A673 (cell line): ENCODE measurements at regions not wholly inside any gene's neighbourhood (a gene's known extent, or its start where the extent isn't known, plus 50 kb on each side); places are given as distances from the start of the nearest gene placed in this dataset.

ENCODE experiments used
- BruUV-seq: library from RNA; stranded (reverse); fragments of 400-500 nt; replicated peaks from 2 replicates; lab custom pipeline; 2021; lab: Mats Ljungman, UMichigan
- CTCF ChIA-PET: fragments of 300-600 bp; sonication (Branson Sonifier 250); formaldehyde crosslinking; loops from one replicate; lab custom pipeline; 2022; ENCODE audit warnings: antibody characterized with exemption; lab: Charles Lee
- POLR2A ChIA-PET: fragments of 300-600 bp; sonication (Branson Sonifier 250); formaldehyde crosslinking; loops from one replicate; lab custom pipeline; 2022; ENCODE audit warnings: antibody characterized with exemption; ENCODE audit not compliant: low non-redundant PET; lab: Charles Lee
- DNase-seq: peaks from one replicate; pipeline ENCODE4 v3.0.0-alpha.2; 2015; ENCODE audit warnings: low spot score
- H3K27ac ChIP-seq: fragments of 200-600 bp; sonication (generic); 2 replicates; pipeline ENCODE4 v1.5.1; 2016; ENCODE audit warnings: mixed run types, low read depth, mild to moderate bottlenecking, mixed read lengths, antibody characterized with exemption, low read length; ENCODE audit not compliant: poor library complexity, severe bottlenecking
- H3K27me3 ChIP-seq: fragments of 200-600 bp; sonication (generic); replicated peaks from 2 replicates; pipeline ENCODE4 v1.6.1; 2017; ENCODE audit warnings: mixed run types, low read depth, mild to moderate bottlenecking, mixed read lengths, antibody characterized with exemption, low read length; ENCODE audit not compliant: insufficient read depth, poor library complexity
- H3K36me3 ChIP-seq: fragments of 200-600 bp; sonication (generic); 2 replicates; pipeline ENCODE4 v1.6.1; 2016; ENCODE audit warnings: mixed run types, mild to moderate bottlenecking, mixed read lengths, antibody characterized with exemption, low read length; ENCODE audit not compliant: insufficient read depth, poor library complexity, severe bottlenecking
- H3K4me1 ChIP-seq: fragments of 200-600 bp; sonication (generic); 2 replicates; pipeline ENCODE4 v1.6.1; 2017; ENCODE audit warnings: mixed run types, mild to moderate bottlenecking, mixed read lengths, antibody characterized with exemption, low read length; ENCODE audit not compliant: insufficient read depth, poor library complexity, severe bottlenecking
- H3K4me3 ChIP-seq: fragments of 200-600 bp; sonication (generic); 2 replicates; pipeline ENCODE4 v1.5.1; 2016; ENCODE audit warnings: low read depth, mixed run types, mild to moderate bottlenecking, mixed read lengths, low read length; ENCODE audit not compliant: poor library complexity, severe bottlenecking
- H3K9me3 ChIP-seq: fragments of 200-600 bp; sonication (generic); 2 replicates; pipeline ENCODE4 v1.6.1; 2016; ENCODE audit warnings: mixed run types, low read depth, mild to moderate bottlenecking, mixed read lengths, antibody characterized with exemption, low read length; ENCODE audit not compliant: poor library complexity, severe bottlenecking
- EZH2 ChIP-seq: fragments of 200-600 bp; sonication (generic); IDR thresholded peaks from 2 replicates; pipeline ENCODE4 v1.6.1; 2017; ENCODE audit warnings: borderline replicate concordance, low read depth, mild to moderate bottlenecking, mixed read lengths, antibody characterized with exemption, low read length; ENCODE audit not compliant: poor library complexity, severe bottlenecking
- intact Hi-C: fragments of 100-400 bp; cut with micrococcal nuclease; formaldehyde crosslinking; loops from one replicate; pipeline ENCODE4 v1.10.0; 2022; ENCODE audit not compliant: unreplicated experiment
- TF ChIP-seq, protein P1 (sequence below): fragments of 300-800, 200-600 bp; sonication (generic); conservative IDR thresholded peaks from 2 replicates; pipeline ENCODE4 v1.5.1; 2017; ENCODE audit warnings: low read depth, mild to moderate bottlenecking, antibody characterized with exemption, low read length, moderate library complexity, mixed read lengths

DNA sequence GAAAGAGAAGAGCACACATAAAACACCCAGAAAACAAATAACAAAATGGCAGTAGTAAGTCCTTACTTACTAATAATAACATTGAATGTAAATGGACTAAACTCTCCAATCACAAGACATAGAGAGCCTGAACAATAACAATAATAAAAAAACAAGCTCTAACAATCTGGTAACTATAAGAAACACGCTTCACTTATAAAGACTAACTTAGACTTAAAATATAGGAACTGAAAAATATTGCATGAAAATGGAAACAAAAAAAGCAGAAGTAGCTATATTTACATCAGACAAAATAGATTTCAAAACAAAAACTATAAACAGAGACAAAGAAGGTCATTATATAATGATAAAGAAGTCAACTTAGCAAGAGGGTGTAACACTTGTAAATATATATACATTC lies 83.1 kb upstream of the LYPLAL1 start:
- H3K4me3 ChIP-seq, result no peak overlapping the region
- H3K9me3 ChIP-seq, result no peaks in the 10 kb centered on the region
- H3K27me3 ChIP-seq, result no peaks in the 10 kb centered on the region
- no peaks in the 10 kb centered on the region for H3K36me3 ChIP-seq
- H3K4me1 ChIP-seq, result no peaks in the 10 kb centered on the region
- ChIA-PET POLR2A (no interaction called here), CTCF (no interaction called here)
- intact Hi-C loops, result no loop called here
- TF ChIP-seq, protein P1, sequence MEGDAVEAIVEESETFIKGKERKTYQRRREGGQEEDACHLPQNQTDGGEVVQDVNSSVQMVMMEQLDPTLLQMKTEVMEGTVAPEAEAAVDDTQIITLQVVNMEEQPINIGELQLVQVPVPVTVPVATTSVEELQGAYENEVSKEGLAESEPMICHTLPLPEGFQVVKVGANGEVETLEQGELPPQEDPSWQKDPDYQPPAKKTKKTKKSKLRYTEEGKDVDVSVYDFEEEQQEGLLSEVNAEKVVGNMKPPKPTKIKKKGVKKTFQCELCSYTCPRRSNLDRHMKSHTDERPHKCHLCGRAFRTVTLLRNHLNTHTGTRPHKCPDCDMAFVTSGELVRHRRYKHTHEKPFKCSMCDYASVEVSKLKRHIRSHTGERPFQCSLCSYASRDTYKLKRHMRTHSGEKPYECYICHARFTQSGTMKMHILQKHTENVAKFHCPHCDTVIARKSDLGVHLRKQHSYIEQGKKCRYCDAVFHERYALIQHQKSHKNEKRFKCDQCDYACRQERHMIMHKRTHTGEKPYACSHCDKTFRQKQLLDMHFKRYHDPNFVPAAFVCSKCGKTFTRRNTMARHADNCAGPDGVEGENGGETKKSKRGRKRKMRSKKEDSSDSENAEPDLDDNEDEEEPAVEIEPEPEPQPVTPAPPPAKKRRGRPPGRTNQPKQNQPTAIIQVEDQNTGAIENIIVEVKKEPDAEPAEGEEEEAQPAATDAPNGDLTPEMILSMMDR, result no peak
- no peak for TF ChIP-seq EZH2
- no peak overlapping the region for H3K27ac ChIP-seq
- DNase-seq, result no peak
- no TSS peak for BruUV-seq

DNA sequence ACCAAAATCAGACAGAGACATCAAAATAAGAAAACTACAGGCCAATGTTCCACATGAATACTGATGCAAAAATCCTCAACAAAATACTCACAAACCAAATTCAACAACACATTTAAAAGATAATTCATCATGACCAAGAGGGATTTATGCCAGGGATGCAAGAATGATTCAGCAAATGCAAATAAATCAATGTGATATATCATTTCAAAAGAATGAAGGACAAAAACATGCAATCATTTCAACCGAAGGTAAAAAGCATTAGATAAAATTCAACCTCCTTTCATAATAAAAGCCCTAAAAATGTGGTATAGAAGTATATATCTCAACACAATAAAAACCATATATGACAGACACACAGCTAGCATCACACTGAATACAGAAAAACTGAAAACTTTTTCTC lies 81.5 kb upstream of the LYPLAL1 start:
- Histone ChIP-seq H3K4me3 (no peak overlapping the region), H3K36me3 (no peaks in the 10 kb centered on the region), H3K4me1 (no peaks in the 10 kb centered on the region), H3K9me3 (no peaks in the 10 kb centered on the region), H3K27me3 (no peaks in the 10 kb centered on the region), H3K27ac (no peak overlapping the region)
- no peak for DNase-seq
- TF ChIP-seq, protein P1, result no peak
- no peak for TF ChIP-seq EZH2
- intact Hi-C loops, result no loop called here
- ChIA-PET CTCF (no interaction called here), POLR2A (no interaction called here)
- no TSS peak for BruUV-seq

DNA sequence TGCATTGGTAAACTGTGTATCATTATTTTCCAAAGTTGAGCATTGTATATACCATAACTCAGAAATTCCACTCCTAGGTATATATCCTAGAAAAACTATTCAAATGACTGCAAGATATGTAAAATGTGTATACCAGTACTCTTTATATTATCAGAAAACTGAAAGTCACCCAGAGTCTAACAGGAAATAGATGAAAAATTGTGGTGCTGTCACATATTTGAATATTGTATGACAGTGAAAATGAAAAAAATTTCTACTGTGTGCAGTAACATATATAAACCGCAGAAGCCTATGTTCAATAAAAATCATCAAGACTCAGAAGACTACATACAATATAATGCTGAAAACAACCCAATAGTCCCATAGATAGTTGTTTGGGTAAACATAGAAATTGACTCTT lies 74.4 kb upstream of the LYPLAL1 start:
- no peaks in the 10 kb centered on the region for H3K4me1 ChIP-seq
- intact Hi-C loops, result no loop called here
- POLR2A ChIA-PET, result no interaction called here
- no peak overlapping the region for H3K4me3 ChIP-seq
- CTCF ChIA-PET, result no interaction called here
- no peak for TF ChIP-seq EZH2
- TF ChIP-seq, protein P1, result no peak
- no TSS peak for BruUV-seq
- no peaks in the 10 kb centered on the region for H3K36me3 ChIP-seq
- no peaks in the 10 kb centered on the region for H3K27me3 ChIP-seq
- DNase-seq, result no peak
- no peak overlapping the region for H3K27ac ChIP-seq
- H3K9me3 ChIP-seq, result no peaks in the 10 kb centered on the region
